ENCODE measurements at regions not wholly inside any gene's neighbourhood (a gene's known extent, or its start where the extent isn't known, plus 50 kb on each side); places are given as distances from the start of the nearest gene placed in this dataset.

DNA sequence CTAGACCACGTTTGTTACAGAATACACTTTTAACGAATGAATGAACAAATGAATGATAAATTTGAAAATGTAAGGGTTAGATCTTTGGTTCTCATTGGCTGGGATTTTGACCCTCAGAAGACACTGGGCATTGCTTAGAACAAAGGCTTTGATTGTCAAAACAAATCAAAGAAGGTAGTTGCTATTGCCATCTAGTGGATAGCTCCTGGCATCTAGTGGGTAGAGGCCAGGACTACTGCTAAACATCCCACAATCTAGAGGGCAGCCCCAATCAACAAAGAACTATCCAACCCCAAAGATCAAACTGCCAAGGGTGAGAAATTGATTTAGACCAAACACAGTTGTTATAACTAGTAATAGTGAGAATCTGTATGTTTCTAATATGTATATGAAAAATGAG is 552.3 kb downstream of the KCNJ3 start:
- Histone ChIP-seq H3K9ac (ENCODE audit: low read depth, low read length) (no peak overlapping the region), H3K27ac (ENCODE audit: low read depth, low read length) (no peak overlapping the region), H3K4me1 (ENCODE audit: control insufficient read depth, insufficient read depth, low read length) (no peaks in the 10 kb centered on the region), H3K36me3 (ENCODE audit: control insufficient read depth, insufficient read depth, low read length) (no peaks in the 10 kb centered on the region), H3K9me3 (ENCODE audit: control insufficient read depth, insufficient read depth, low read length) (no peaks in the 10 kb centered on the region), H3K27me3 (ENCODE audit: control insufficient read depth, insufficient read depth, low read length) (no peaks in the 10 kb centered on the region), H3K4me3 (ENCODE audit: low read depth, low read length) (no peak overlapping the region)

DNA sequence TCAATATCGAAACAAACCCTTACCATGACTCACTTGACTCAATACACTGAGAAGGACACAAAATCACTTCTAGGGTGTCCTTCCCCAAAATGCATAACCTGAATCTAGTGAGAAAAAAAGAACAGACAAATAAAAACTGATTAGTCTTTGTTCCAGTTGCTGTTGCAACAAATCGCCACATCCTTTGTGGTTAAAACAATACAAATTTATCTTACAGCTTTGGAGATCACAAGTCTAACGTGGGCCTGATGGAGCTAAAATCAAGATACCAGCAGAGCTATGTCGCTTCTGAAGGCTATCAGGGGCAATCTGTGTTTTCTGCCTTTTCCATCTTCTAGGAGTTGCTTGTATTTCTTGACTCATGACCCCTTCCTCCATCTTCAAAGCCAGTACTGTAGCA is 541.7 kb downstream of the KCNJ3 start:
- H3K4me3 ChIP-seq (ENCODE audit: low read depth, low read length): no peak overlapping the region
- no peak overlapping the region for H3K9ac ChIP-seq (ENCODE audit: low read depth, low read length)
- no peaks in the 10 kb centered on the region for H3K9me3 ChIP-seq (ENCODE audit: control insufficient read depth, insufficient read depth, low read length)
- no peaks in the 10 kb centered on the region for H3K4me1 ChIP-seq (ENCODE audit: control insufficient read depth, insufficient read depth, low read length)
- no peaks in the 10 kb centered on the region for H3K27me3 ChIP-seq (ENCODE audit: control insufficient read depth, insufficient read depth, low read length)
- H3K36me3 ChIP-seq (ENCODE audit: control insufficient read depth, insufficient read depth, low read length): no peaks in the 10 kb centered on the region
- H3K27ac ChIP-seq (ENCODE audit: low read depth, low read length): no peak overlapping the region

DNA sequence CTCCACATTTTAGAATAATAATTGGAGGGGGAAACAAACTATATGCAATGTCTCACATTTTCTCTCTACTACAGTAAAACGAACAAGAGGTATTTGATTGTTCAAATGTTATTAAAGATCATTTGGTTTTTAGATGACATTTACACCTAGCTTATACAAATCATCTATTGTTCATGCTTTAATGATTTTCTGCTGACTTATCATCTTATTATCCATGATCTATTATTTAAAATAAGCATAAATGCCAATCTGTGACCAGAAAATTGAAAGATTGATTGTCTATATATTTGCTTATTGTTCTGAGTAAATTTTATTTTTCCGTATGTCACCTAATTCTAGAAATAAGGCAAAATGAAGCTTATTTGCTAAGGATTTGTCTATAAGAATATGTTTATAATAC is 537.2 kb downstream of the KCNJ3 start:
- Histone ChIP-seq H3K27ac (ENCODE audit: low read depth, low read length) (no peak overlapping the region), H3K36me3 (ENCODE audit: control insufficient read depth, insufficient read depth, low read length) (no peaks in the 10 kb centered on the region), H3K4me1 (ENCODE audit: control insufficient read depth, insufficient read depth, low read length) (no peaks in the 10 kb centered on the region), H3K9me3 (ENCODE audit: control insufficient read depth, insufficient read depth, low read length) (no peaks in the 10 kb centered on the region), H3K4me3 (ENCODE audit: low read depth, low read length) (no peak overlapping the region), H3K9ac (ENCODE audit: low read depth, low read length) (no peak overlapping the region), H3K27me3 (ENCODE audit: control insufficient read depth, insufficient read depth, low read length) (no peaks in the 10 kb centered on the region)

DNA sequence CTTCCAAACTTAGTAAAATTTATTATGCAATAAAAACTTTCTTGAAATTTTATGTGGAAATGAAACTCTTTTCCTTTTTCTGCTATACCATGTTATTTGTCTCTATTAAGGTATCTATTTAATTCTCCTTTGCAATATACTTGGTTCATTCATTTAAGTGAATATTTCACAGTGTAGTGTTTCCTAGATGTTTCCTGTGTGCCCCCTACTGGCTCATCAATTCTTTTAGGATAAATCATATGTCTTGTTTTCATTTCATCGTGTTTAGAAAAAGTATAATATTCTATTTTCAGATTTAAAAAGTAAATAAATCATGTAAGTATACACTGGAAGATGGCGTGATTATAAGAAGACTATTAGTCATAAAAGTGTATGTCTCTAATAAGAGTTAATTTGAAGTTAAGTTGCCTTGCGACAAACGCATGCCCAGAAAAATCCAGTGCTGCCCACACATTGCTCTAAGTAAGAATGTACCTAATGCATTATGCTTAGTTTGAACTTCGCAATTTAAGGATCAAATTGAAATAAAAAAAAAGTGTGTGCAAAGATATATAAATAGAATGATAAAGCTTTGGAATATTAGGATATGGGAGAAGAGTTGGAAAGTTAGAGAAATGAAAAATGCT is 525.4 kb downstream of the KCNJ3 start:
- no peaks in the 10 kb centered on the region for H3K36me3 ChIP-seq (ENCODE audit: control insufficient read depth, insufficient read depth, low read length)
- H3K9ac ChIP-seq (ENCODE audit: low read depth, low read length): no peak overlapping the region
- no peak overlapping the region for H3K27ac ChIP-seq (ENCODE audit: low read depth, low read length)
- no peaks in the 10 kb centered on the region for H3K27me3 ChIP-seq (ENCODE audit: control insufficient read depth, insufficient read depth, low read length)
- no peak overlapping the region for H3K4me3 ChIP-seq (ENCODE audit: low read depth, low read length)
- no peaks in the 10 kb centered on the region for H3K9me3 ChIP-seq (ENCODE audit: control insufficient read depth, insufficient read depth, low read length)
- no peaks in the 10 kb centered on the region for H3K4me1 ChIP-seq (ENCODE audit: control insufficient read depth, insufficient read depth, low read length)

DNA sequence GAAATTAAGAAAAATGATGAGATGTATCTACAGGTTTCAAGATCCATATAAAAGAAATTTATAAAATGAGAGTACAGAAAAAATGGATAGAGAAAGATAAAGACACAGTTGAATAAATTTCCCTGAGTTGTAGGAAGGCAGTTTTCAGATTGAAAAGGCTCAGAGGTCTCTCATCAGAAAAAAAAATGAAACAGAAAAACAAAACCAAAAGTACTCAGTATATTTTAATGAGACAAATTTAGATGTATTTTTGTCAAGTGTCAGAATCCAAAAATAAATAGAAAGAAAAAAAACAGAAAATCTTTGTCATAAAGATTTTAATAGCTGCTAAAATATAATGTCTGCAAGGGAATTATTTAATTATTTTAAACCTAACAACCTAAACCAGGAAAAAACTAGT is 520.5 kb downstream of the KCNJ3 start:
- no peaks in the 10 kb centered on the region for H3K9me3 ChIP-seq (ENCODE audit: control insufficient read depth, insufficient read depth, low read length)
- H3K9ac ChIP-seq (ENCODE audit: low read depth, low read length): no peak overlapping the region
- H3K4me3 ChIP-seq (ENCODE audit: low read depth, low read length): no peak overlapping the region
- no peaks in the 10 kb centered on the region for H3K27me3 ChIP-seq (ENCODE audit: control insufficient read depth, insufficient read depth, low read length)
- H3K36me3 ChIP-seq (ENCODE audit: control insufficient read depth, insufficient read depth, low read length): no peaks in the 10 kb centered on the region
- no peak overlapping the region for H3K27ac ChIP-seq (ENCODE audit: low read depth, low read length)
- no peaks in the 10 kb centered on the region for H3K4me1 ChIP-seq (ENCODE audit: control insufficient read depth, insufficient read depth, low read length)

DNA sequence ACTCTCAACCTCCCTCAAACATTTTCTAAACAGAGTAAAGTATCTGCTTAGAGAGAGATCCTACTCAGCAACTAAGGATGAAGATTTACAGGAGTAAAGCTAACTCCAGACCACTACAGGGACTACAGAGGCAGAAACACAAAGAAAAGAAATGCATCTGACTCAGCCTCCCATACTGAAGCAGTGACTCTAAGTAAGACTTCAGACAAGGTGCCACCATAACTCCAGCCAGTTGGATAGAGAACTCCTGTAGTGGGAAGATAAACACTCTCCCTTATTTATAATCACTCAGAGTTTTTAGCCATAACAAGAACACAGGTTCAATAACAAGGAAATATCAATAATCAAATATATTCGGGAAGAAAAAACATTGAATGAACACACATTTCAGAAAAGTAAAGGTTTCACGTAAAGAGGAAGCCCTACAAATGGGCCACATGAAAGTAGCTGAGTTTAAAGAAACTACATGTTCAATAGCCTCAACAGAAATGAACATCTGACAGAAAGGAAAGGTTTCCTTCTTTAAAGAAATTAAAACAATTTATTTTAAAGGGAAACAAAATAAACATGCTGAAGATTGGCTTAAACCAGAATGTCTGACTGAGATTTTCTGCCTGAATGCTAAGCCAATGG is 519.9 kb downstream of the KCNJ3 start:
- H3K36me3 ChIP-seq (ENCODE audit: control insufficient read depth, insufficient read depth, low read length): no peaks in the 10 kb centered on the region
- no peaks in the 10 kb centered on the region for H3K4me1 ChIP-seq (ENCODE audit: control insufficient read depth, insufficient read depth, low read length)
- no peaks in the 10 kb centered on the region for H3K9me3 ChIP-seq (ENCODE audit: control insufficient read depth, insufficient read depth, low read length)
- no peak overlapping the region for H3K9ac ChIP-seq (ENCODE audit: low read depth, low read length)
- H3K4me3 ChIP-seq (ENCODE audit: low read depth, low read length): no peak overlapping the region
- no peaks in the 10 kb centered on the region for H3K27me3 ChIP-seq (ENCODE audit: control insufficient read depth, insufficient read depth, low read length)
- H3K27ac ChIP-seq (ENCODE audit: low read depth, low read length): no peak overlapping the region

DNA sequence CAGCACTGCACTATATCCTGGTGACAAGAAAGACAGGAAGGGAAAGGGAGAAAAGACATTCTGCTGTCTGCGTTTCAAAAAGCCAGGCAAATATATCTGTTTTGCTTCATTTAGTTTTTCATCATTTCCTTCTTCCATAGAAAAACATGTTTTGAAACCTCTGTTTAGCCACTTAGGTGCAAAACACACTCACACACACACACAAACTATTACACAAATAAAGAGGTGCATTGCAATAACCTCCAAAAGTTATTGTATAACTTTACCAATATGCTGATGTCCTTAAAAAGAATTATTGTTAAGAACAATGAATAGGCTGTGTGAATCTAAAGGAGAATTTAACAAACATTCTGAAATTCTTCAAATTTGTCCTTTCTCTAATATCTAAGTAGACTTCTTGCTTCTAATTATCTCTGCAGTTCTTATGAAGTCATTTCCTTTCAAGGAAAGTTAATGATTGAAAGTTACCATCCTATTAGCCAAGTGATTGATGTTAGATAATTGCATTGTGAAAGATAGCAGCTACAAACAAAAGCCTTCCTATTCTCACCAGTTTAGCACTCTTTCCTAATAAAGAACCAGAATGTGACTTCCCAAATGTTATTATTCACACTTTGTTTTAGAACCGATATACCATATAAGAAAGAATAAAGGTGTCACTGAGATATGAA is 516.7 kb downstream of the KCNJ3 start:
- Histone ChIP-seq H3K4me3 (ENCODE audit: low read depth, low read length) (no peak overlapping the region), H3K36me3 (ENCODE audit: control insufficient read depth, insufficient read depth, low read length) (no peaks in the 10 kb centered on the region), H3K27me3 (ENCODE audit: control insufficient read depth, insufficient read depth, low read length) (no peaks in the 10 kb centered on the region), H3K9ac (ENCODE audit: low read depth, low read length) (no peak overlapping the region), H3K9me3 (ENCODE audit: control insufficient read depth, insufficient read depth, low read length) (no peaks in the 10 kb centered on the region), H3K27ac (ENCODE audit: low read depth, low read length) (no peak overlapping the region), H3K4me1 (ENCODE audit: control insufficient read depth, insufficient read depth, low read length) (no peaks in the 10 kb centered on the region)

DNA sequence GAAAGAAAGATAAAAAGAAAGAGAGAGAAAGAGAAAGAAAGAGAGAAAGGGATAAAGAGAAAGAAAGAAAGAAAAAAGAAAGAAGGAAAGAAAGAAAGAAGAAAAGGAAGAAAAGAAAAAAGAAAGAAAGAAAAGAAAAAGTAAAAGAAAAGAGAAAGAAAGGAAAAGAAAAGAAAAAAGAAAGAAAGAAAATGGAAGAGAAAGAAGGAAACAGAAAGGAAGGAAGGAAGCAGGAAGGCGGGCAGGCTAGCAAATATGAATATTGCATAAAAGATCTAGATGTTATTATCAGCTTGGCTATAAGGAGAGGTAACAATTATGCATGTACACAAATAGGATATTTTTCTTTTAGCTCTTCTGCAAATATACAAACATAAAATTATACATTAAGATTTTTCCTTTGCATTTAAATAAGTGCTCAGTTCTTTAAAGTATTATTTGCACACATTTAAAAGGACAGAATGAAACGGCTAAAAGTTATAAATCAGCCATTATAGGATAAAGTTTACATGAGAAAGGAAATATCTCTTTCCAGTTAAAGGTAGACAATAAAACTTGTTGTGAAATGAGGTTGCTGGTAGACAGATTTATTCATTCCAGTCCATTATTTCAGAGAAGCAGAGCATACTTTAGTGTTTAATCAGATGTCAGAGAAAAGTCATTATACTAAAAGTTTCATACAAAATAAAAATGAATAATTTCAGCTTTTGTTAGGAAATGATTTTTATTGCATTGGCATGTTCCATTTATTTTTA is 511.4 kb downstream of the KCNJ3 start:
- Histone ChIP-seq H3K27me3 (ENCODE audit: control insufficient read depth, insufficient read depth, low read length) (no peaks in the 10 kb centered on the region), H3K4me3 (ENCODE audit: low read depth, low read length) (no peak overlapping the region), H3K4me1 (ENCODE audit: control insufficient read depth, insufficient read depth, low read length) (no peaks in the 10 kb centered on the region), H3K9ac (ENCODE audit: low read depth, low read length) (no peak overlapping the region), H3K27ac (ENCODE audit: low read depth, low read length) (no peak overlapping the region), H3K9me3 (ENCODE audit: control insufficient read depth, insufficient read depth, low read length) (no peaks in the 10 kb centered on the region), H3K36me3 (ENCODE audit: control insufficient read depth, insufficient read depth, low read length) (no peaks in the 10 kb centered on the region)

DNA sequence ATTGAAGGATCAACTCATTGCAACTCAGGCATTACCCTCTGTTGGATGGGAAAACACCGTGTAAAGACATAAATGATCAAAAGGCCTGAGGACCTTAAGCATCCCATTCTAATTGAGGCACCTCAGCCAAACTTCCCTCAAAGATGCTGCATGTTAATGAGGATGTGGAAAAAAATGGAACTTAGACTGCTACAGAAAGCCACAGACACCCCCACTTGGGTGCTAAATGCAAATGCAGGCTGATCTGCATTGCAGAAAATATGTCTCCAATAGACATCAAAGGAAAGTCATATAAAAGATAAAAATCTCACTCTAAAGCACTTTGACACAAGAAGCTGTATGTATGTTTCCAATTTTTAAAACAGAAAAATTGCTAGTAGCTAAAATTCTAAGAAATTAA is 504.7 kb downstream of the KCNJ3 start:
- Histone ChIP-seq H3K4me1 (ENCODE audit: control insufficient read depth, insufficient read depth, low read length) (no peaks in the 10 kb centered on the region), H3K36me3 (ENCODE audit: control insufficient read depth, insufficient read depth, low read length) (no peaks in the 10 kb centered on the region), H3K27ac (ENCODE audit: low read depth, low read length) (no peak overlapping the region), H3K9me3 (ENCODE audit: control insufficient read depth, insufficient read depth, low read length) (no peaks in the 10 kb centered on the region), H3K27me3 (ENCODE audit: control insufficient read depth, insufficient read depth, low read length) (no peaks in the 10 kb centered on the region), H3K9ac (ENCODE audit: low read depth, low read length) (no peak overlapping the region), H3K4me3 (ENCODE audit: low read depth, low read length) (no peak overlapping the region)

DNA sequence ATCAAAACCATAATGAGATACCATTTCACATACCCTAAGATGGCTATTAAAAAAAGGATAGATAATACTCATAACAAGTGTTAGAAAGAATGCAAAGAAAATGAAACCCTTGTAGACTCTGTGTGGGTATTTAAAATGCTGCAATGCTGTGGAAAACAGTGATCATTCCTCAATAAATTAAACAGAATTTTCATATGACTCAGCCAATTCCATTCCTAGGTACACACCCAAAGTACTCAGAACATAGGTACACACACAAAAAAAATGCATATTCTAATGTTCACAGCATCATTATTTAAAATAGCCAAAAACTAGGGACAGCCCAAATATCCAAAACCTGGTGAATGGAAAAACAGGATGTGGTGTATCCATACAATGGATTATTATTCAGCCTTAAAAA is 502.3 kb downstream of the KCNJ3 start:
- Histone ChIP-seq H3K9me3 (ENCODE audit: control insufficient read depth, insufficient read depth, low read length) (no peaks in the 10 kb centered on the region), H3K36me3 (ENCODE audit: control insufficient read depth, insufficient read depth, low read length) (no peaks in the 10 kb centered on the region), H3K27ac (ENCODE audit: low read depth, low read length) (no peak overlapping the region), H3K4me1 (ENCODE audit: control insufficient read depth, insufficient read depth, low read length) (no peaks in the 10 kb centered on the region), H3K9ac (ENCODE audit: low read depth, low read length) (no peak overlapping the region), H3K27me3 (ENCODE audit: control insufficient read depth, insufficient read depth, low read length) (no peaks in the 10 kb centered on the region), H3K4me3 (ENCODE audit: low read depth, low read length) (no peak overlapping the region)

DNA sequence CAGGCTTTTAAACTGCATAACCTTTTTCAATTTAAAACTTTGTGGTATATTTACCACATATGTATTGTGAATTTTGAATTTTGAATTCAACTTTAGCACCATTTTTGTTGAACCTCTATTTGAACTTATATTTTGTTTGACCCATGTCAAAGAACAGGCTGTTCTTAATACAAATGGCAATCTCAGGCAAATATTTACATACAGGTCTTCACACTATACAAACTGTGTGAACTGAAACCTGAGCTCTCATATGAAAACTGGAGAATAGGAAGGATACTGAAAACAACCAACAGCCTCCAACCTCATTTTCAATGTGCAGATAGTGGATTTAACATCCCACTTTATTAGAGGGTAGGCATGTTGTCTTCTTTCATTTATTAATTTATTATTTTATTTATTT is 491.8 kb downstream of the KCNJ3 start:
- H3K4me1 ChIP-seq (ENCODE audit: control insufficient read depth, insufficient read depth, low read length): peaks cover 6% of the 10 kb centered on the region; the same call in 1 of the 2 replicates

More for the DNA sequence above, 491.8 kb downstream of the KCNJ3 start:
- H3K4me3 ChIP-seq (ENCODE audit: low read depth, low read length): no peak overlapping the region
- H3K27ac ChIP-seq (ENCODE audit: low read depth, low read length): no peak overlapping the region
- no peak overlapping the region for H3K9ac ChIP-seq (ENCODE audit: low read depth, low read length)
- H3K36me3 ChIP-seq (ENCODE audit: control insufficient read depth, insufficient read depth, low read length): no peaks in the 10 kb centered on the region
- no peaks in the 10 kb centered on the region for H3K27me3 ChIP-seq (ENCODE audit: control insufficient read depth, insufficient read depth, low read length)
- no peaks in the 10 kb centered on the region for H3K9me3 ChIP-seq (ENCODE audit: control insufficient read depth, insufficient read depth, low read length)
